LNCaP clone FGC (cell line): ENCODE measurements at regions not wholly inside any gene's neighbourhood (a gene's known extent, or its start where the extent isn't known, plus 50 kb on each side); places are given as distances from the start of the nearest gene placed in this dataset.

Experiments used
- DNase-seq: peaks from one replicate; pipeline ENCODE4 v3.0.0-alpha.2; 2011; ENCODE audit warnings: low read depth
- H3K4me3 ChIP-seq: 2 replicates; pipeline ENCODE4 v1.5.1; 2011; ENCODE audit warnings: mild to moderate bottlenecking, low read depth, low read length, control low read depth
- TF ChIP-seq, protein P1 (sequence below): IDR thresholded peaks from 2 replicates; pipeline ENCODE4 v1.5.1; 2012; ENCODE audit warnings: mild to moderate bottlenecking; ENCODE audit not compliant: control insufficient read depth, insufficient read depth; ENCODE audit errors: extremely low read depth

DNA sequence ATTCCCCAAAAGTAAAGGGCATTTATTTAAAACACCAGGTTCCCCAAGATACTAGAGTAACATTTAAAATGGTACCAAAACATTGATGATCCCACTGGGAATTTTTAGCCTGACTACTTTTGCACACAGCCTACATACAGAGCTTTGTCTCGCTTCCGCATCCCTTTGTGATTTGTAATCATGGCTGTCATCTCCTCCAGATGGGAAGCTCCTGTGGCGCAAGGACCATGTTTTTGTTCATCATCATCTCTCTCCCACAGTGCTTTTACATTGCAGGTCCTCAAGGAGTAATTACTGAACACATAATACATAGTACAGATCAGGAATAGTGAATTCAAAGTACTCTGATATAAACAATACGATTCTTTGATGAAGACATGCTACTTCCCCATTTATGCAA lies 231.2 kb upstream of the MTNR1B start:
- DNase-seq: no peak
- TF ChIP-seq, protein P1, sequence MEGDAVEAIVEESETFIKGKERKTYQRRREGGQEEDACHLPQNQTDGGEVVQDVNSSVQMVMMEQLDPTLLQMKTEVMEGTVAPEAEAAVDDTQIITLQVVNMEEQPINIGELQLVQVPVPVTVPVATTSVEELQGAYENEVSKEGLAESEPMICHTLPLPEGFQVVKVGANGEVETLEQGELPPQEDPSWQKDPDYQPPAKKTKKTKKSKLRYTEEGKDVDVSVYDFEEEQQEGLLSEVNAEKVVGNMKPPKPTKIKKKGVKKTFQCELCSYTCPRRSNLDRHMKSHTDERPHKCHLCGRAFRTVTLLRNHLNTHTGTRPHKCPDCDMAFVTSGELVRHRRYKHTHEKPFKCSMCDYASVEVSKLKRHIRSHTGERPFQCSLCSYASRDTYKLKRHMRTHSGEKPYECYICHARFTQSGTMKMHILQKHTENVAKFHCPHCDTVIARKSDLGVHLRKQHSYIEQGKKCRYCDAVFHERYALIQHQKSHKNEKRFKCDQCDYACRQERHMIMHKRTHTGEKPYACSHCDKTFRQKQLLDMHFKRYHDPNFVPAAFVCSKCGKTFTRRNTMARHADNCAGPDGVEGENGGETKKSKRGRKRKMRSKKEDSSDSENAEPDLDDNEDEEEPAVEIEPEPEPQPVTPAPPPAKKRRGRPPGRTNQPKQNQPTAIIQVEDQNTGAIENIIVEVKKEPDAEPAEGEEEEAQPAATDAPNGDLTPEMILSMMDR: no peak
- H3K4me3 ChIP-seq: no peak overlapping the region

DNA sequence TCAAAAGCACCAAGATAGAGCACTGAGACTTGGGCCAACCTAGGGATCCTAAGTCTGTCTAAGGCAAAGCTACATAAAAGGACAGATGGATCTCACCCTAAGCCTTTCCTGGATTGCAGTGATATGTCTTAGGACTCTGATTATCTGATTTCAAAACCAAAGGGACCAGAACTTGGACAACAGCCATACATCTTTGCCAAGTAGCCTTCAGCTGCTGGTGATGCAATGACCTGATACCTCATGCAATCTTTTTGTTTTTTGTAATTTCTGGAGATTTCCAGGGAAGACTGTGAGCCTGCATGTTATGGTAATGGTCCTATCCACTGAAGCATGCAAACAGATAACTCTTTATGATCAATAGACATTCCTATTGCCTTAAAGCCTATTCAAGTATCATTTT lies 230.4 kb upstream of the MTNR1B start:
- TF ChIP-seq, protein P1: no peak
- DNase-seq: no peak
- no peak overlapping the region for H3K4me3 ChIP-seq

DNA sequence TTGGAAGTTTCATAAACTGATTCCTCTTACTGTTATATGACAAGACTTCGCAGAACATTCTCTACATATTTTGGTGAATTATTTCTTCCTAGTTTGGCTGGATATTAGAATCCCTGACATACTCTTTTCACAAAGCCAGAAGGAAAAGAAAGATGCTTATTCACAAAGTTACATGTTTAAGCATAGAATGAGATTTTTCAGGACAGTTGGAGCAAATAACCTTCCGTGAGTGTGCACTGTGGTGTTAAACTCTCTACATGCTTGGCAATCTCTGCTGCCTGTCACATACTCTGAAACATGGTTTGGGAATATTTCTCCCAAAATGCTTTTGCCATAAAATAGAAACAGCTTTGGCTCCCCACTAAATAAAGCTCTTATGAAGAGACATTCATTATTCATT lies 230.0 kb upstream of the MTNR1B start:
- H3K4me3 ChIP-seq: no peak overlapping the region
- TF ChIP-seq, protein P1: no peak
- DNase-seq: no peak

DNA sequence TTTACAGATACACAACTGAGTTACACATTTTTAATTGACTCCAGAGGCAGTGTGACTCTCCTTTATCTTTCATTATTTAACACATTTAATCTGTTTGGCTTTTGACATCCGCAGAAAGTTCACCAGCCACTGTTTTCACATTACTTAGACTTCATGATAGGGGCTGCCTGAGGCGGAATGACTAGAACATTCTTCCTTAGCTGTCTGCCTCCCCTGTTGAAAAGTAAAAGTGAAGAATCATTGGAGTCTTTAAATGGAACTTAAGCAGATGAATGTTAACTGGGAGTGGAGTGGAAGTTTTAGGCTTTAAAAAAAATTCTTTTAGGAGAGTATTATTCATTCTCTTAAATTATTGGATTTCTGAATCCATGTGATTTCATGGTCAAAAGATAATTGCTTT lies 229.2 kb upstream of the MTNR1B start:
- H3K4me3 ChIP-seq: no peak overlapping the region
- TF ChIP-seq, protein P1: no peak
- no peak for DNase-seq

DNA sequence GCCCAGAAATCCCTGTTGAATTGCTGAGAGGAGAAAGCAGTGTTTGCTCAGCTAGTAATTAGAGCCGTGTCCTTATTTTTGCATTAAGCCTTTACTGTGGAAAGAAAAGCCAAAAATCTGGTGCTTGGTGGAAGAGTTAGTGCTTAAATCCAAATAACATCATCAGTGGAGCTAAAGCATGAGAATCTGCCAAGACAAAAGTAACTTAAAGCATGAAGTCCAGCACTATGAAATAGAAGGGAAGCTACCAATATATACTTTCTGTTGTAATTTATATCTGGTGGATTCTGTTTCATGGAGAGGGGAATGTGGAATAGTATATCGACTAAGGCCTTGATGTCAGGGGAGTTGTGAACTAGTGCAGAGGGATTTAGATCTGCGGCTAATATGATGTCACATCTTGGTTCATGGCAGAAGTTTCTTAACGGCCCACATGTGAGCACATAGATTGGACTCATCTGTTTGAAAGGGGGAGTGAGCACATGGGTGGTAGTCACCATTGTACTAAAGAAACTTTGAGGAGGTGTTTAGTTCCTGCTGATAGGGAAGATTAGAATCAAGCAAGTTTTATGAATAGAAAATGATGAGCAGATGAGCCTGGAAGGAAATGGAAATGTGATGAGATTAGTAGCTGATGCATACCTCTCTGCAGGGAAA lies 224.4 kb upstream of the MTNR1B start:
- TF ChIP-seq, protein P1: no peak
- H3K4me3 ChIP-seq: no peak overlapping the region
- DNase-seq: no peak

DNA sequence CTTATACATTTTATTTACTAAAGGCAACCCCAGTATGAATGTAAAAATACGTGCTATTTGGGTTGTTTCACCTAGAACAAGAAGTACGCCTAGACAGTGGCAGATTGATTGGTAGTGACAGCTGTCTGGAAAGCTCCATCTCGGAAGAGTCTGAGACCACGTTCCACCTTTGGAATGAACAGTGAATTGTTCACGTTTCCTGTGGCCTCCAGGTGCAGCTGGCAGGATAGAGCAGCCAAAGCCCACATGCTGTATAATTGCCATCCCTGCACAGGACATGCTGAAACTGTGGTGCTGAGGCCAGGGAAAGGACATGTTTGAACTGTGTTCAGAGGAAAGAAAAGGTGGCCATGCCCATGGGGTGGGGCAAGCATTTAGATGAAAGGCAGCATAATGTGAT lies 218.7 kb upstream of the MTNR1B start:
- H3K4me3 ChIP-seq: no peak overlapping the region
- DNase-seq: no peak
- TF ChIP-seq, protein P1: no peak

DNA sequence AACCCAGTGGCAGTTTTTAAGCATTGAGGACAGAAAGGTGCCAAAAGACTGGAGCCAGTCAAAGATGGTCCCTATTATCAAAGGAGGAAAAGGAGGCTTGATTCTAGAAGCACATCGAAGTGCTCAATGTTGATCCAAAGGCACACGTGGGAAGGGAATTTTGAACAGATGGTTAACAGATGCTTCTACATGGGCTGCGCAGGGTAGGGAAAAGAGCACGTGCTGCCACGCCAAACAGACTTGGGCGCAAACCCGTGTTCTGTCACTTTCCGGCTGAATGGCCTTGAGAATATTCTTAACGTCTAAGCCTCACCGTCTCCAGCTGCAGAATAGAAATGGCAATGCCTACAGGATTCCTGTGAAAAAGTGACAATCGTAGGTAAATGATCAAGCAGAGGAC lies 217.9 kb upstream of the MTNR1B start:
- TF ChIP-seq, protein P1: no peak
- H3K4me3 ChIP-seq: no peak overlapping the region
- DNase-seq: no peak
